NCI-H2081 (cell line): ENCODE measurements at regions not wholly inside any gene's neighbourhood (a gene's known extent, or its start where the extent isn't known, plus 50 kb on each side); places are given as distances from the start of the nearest gene placed in this dataset.

ENCODE experiments used
- DNase-seq, 2 experiments: peaks; one replicate each; lab custom pipeline; 2025; lab: John Stamatoyannopoulos, UW

DNA sequence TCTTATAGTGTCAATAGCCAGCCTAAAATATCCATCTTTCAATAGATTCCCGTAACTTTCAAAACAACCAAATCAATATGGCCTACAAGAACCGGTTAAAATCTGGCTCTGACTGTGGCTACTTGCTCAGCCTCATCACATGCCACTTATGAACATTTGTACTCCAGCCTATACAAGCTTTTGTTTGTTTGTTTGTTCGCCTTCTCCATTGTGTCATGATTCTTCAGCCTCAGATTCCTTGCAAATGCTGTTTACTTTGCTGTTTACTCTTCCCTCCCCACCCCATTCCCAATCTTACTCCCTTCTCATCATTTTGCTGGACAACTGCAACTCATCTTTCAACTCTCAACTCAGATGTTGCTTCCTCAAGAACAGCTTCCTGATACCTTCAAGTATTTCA is 161.2 kb downstream of the CAPZA3 start:
- DNase-seq = no peak

DNA sequence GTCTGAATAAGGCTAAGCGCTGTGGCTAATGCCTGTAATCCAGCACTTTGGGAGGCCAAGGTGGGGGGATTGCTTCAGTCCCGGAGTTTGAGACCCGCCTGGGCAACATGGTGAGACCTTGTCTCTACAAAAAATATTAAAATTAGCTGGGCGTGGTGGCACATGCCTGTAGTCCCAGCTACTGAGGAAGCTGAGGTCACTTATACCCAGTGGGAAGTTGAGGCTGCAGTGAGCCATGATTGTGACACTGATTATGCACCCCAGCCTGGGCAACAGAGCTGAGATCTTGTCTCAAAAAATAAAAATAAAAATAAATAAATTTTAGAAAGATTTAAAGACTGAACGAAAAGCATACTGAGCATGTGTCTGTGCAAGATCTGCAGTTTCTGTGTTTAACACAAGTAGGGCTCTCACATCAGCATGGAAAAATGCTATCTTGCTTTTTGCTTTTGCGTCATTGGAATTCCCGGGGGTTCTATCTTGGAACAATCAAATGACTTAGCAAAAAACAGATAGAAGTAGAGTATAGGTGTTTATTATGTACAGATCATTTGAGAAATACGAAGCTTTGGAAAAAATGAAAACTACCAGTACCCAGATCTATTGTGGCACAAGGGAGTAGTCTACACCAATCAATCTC is 161.9 kb downstream of the CAPZA3 start:
- no peak for DNase-seq

DNA sequence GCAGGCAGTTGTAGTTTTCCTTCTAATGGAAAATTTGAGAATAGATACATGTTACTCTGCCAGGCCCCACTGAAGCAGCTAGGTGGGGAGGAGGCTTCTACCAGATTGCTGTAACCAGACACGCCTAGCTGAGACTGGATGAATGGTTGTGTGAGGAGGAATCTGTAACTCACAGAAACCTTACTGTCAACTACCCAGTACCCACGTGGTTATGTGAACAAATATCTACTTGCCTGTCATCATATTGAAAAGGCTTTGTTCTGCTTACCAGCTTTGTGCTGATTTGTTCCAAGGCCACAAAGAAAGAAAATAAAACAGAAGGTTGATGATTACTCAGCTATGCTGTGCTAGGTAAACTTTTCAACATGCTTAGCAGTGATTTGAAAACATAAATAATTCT is 167.2 kb downstream of the CAPZA3 start:
- no peak for DNase-seq

DNA sequence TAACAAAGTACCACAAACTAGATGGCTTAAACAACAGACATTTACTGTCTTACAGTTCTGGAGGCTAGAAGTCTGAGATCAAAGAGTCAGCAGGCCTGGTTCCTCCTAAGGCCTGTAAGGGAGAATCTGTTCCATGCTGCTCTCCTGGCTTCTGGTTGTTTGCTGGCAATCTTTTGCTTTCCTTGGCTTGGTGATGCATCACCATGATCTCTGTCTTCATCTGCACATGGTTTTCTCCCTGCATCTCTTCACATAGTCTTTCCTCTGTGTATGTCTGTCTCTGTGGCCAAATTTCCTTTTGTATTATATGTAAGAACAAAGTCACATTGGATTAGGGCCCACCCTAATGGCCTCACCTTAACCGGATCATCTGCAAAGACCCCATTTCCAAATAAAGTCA is 168.5 kb downstream of the CAPZA3 start:
- DNase-seq = no peak

DNA sequence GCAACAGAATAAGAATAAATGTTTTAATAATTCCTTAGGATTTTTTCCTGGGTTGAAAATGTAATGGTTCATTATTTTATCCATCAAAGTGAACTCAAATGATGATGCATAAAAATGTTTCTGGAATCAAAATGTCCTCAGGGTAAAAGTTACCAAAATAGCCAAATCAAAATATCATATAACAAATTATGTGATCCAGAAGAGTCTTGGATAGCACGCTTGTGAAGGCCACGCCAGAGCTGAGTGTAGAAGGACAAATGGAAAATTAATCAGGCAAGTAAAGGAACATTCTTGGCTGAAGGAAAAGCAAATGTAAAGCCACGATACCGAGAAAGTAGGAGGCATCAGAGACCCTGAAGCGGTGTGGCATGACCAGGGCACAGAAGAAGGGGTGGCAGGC is 169.2 kb downstream of the CAPZA3 start:
- DNase-seq = no peak

DNA sequence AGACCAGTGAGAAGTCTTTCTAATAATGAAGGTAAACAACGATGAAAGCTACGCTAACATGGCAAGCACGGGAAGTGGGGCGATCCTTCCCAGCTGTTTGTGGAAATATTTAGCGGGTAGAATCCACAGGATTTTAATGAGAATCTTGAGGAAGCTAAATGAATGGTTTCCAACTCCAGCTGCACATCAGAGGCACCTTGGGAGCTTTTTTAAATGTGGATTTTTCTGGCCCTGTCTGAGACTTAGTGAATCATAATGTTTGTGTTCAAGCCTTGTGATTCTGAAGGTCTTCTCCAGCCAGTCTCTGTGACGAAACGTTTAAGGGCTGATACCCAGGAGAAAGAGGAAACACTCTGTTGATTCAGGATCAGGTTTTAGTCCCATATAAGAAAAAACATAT is 169.8 kb downstream of the CAPZA3 start:
- DNase-seq = no peak

DNA sequence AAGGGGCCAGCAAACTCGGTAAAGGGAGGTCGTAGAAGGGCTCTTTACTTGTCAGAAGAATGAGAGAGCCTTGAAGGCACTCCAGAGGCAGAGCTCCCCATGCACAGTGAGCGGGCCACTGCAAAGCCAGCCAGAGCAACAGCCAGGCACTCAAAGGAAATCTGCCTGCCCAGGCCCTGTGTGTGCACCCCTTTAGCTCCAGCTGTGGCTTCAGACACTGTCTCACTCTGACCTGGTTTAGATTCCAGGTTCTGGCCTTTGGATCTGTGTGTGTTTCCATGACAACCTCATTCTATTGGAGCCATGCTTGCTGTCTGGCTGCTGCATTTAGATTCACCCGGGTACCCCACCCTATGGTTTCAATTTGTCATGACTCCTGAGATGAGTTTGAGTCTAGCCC is 170.3 kb downstream of the CAPZA3 start:
- DNase-seq = no peak

DNA sequence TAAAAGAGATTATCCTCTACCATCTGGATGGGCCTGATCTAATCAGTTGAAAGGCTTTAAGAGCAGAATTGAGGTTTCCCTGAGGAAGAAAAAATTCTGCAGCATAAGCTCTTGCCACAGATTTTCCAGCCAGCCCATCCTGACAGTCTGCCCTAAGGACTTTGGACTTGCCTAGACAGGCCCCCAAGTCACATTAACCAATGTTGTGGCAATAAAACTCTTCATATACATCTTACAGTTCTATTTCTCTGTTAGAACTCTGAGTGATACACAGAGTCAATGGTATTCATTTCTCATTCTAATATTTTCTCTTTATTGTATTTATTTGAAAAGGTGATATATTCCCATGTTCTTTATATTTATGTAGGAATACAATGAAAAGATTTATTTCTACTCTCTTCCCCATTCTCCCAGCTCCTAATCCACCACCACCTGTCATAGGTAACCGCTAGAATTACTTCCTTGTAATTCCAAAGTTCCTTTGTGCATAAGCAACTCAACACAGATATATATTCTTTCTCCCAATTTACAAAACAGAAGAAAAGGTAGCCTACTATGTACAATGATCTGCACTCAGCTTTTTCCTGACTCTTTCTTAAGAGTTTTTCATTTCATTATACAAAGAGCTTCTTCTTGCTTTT is 182.1 kb downstream of the CAPZA3 start:
- DNase-seq = no peak

DNA sequence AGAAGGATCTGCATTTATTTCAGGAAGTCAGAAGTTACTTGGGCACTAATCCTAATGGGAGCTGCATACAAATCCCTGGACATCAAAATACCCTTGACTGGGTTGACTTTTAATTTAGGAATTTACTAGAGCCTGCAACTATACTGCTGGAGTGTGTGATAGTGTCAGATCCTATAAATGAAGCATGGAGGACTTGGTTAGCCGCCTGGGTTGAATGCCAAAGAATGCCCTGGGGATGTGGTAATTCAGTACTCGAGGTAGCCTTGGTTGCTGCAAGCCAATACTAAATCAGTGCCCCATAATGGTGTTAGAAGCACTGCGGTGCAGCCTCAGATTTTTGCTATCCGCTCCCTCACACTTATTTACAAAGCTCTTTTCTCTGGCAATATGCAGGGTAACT is 184.9 kb downstream of the CAPZA3 start:
- no peak for DNase-seq

DNA sequence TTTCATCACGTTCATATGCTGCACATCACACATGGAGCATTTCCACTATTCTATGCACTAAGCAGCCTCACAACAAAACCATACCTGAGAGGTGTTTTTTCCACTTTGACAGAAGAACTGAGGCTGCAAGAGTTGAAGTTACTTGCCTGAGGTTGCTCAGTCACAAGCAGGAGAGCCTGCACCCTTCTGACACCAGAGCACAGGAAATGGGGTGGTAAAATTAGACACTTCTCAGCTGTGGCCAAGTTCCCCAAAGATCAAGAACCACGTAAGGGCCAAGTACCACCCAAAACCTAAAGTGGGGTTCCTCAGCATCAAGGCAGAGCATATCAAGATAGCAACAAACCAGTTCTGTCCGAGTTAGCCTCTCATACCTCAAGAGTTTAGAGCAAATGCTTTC is 185.8 kb downstream of the CAPZA3 start:
- no peak for DNase-seq

DNA sequence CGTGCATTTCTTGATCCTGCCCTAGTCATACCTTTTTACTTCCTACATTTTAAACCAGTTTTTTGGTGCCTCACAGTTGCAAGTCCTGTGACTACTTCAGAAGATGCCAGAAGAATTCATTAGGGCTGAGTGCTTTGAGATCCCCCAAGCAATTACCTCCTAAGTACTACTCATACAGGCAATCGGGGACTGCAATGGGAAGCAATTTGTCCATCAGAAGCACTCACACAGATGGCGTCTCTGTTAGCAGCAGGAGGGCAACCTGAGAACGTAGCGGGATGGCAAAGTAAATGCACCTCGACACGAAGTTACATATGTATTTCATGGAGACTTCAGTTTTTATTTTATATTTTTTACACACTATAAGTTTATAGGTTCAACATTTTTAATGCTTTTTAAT is 188.3 kb downstream of the CAPZA3 start:
- DNase-seq = no peak

DNA sequence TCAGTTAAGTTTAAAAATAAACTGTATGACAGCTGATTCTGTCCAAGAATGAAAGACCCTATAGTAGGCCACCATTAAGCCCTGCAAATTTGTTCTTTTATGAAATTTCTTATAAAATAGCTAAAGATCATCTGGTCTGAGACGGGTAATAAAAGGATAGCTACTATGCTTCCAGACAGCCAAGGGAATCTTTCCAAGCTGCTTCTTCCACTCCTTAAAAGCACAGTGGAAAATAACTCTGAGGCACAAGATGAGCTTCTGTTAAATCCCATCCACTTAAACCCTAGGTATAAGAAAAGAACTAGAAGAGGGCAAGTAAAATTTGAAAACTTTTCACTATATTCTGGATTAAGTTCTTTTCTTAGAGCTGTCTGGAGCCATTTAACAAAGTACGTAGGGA is 194.3 kb downstream of the CAPZA3 start:
- no peak for DNase-seq

DNA sequence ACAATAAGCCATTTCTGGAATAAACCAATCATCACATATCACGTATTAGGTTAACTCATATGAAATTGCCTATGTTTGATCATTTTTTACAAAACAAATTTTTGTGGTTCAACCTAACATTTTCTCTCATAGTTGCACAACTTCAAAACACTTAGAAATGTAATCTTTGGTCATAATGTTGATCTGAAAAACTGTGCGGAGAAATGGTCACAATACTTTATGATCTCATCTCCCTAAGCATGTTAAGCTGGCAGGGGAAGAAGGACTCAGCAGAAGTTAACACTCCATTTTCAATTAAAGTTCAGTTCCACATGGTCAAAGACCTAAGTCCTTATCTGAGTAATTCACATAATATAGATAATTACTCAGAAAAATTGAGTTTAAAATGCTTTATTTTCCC is 194.8 kb downstream of the CAPZA3 start:
- DNase-seq = no peak

DNA sequence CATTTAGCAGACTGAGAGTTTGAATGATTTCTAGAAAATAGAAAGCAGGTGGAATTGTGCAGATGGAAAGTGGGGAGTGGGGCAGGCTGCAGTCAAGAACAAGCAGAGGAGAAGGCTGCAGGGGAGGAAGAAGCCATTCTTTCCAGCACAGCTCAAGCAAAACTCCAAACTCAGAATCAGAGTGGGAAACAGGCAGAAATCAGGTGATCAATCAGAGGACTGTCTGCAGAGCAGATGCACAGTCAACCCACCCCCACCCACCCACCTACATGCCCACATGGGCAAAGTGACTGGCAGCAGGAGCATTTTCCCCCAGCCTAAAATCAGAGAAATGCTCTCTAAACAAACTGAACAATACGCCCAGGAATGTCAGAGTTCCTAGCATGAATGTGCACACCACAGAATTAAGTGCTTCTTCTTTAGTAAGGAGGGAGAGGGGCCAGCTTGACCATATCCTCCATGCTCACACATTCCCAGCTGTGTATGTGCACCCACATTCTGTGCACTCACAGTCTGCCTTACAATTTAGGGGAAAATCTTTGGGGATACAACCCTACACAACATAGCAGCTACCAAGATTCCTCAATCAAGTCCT is 194.1 kb upstream of the PLEKHA5 start:
- DNase-seq = no peak

DNA sequence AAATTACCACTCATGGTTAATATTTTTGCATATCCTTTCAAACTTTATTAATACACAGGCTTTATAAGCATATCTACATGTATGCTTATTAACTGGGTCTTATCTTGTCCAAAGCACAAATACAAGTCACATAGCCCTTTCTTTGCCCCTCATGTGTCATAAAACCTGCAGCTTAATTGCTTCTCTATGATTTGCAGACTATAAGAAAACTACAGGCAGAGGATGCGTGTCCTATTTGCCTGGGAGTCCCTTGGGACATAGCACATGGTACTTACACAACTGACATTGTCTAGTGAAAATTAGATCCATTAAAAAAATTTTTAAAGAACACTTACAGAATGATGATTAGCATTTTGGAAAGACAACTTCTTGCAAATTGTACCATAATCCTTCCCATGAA is 190.5 kb upstream of the PLEKHA5 start:
- DNase-seq = no peak

DNA sequence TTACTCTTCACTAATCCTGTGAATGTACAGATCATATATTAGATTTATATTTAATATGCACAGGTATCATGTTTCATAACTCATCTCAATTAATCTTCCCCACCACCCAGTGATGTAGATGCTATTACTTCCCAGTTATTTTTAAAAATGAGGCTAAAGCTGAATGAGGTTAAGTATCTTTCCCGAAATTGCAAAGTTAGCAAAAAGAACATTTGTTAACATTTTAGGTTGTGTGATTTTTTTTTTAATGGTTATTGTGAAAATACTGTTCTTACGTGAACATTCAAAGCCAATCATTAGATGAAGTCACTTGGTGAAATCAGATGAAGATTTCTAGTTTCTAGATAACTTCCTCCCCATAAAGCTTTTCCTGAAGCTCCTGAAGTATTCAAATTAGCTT is 186.9 kb upstream of the PLEKHA5 start:
- no peak for DNase-seq

DNA sequence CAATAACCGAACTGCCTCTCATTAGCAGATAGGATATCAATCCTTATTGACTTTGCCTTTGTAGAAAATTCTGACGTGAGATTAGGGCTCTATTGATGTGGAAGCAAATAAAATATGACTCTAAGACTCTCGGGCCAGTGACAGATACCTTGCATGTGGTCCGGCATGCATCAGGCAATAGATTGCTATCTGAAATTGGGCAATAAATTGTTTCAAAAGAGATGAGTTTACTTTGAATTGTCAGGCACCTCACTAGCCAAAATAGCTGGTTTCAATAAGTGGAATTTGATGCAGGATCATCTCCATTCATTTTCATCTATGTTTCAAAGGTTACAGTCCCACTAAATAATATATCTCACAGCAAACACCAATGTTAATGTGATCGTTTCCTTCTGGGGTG is 186.3 kb upstream of the PLEKHA5 start:
- no peak for DNase-seq

DNA sequence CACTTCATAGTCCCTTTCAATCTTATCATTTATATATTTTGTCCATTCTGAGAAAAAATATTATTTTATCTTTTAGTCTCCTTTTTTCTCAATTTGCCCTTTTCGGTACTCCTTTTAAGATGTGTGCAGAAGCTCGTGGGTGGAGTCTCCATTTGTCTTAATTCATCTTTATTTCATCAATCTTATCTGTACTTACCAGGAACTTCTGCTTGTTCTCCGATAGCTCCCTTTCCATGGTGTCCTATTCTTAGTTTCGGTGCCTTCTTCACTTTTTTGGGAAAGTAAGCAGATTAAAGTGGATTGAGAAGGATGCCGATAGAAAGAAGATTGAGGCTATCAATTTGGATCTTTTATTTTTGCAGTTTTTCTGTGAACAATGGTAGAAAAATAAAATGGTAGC is 183.4 kb upstream of the PLEKHA5 start:
- DNase-seq = no peak

DNA sequence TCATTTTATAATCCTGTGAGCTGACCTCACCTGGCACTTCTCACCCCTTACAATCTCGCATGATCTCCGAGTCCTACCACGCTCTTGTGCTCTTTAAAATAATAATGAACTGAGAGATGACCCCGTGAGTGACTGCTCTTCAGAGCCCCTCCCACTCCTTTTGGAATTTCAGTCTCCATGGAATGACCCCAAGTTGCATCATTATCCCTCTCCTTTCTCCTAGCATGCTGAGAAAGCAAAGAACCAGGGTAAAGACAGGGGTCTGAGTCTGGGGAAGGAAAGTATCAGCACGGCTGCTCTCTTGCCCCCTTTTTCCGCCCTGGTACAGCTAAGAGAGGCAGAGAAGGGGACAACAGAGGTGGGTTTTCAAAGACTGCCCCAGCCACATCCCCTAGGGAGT is 178.3 kb upstream of the PLEKHA5 start:
- DNase-seq = no peak

DNA sequence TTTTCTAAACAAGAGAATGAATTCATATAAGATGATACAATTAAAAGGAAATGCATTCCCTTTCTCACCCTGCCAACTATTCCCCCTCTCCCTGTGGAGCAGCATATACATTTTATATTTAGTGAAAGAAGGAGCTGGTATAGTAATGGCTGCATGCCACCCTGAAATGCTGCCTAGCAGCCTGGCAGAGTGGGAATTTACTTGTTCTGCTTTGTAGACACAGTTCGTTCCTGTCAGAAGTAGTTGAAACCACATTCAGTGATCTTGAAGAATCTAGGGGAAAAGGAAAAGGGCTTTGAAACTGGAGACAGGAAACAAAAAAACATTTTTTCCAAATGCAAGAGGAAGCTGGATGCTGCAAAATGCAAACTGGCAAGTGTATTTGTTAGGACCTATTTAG is 176.0 kb upstream of the PLEKHA5 start:
- DNase-seq = no peak

DNA sequence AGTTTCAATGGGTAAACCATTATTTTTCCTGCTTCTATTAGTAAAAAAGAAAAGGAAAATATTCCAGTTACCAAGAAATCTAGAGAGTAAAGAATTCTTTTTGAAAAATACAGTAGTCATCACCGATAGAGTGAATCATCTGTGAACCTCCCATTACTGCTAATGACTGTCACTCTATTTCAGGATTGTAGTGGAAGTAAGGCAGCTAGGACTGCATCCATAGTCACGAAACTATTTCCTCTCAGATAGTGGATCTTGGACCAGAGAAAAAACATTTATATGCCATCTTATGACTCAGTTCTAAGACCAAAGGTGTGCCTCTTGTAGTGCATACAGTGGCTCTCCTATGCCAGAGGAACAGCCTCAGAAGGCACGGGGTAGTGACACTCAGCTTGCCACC is 173.9 kb upstream of the PLEKHA5 start:
- no peak for DNase-seq

DNA sequence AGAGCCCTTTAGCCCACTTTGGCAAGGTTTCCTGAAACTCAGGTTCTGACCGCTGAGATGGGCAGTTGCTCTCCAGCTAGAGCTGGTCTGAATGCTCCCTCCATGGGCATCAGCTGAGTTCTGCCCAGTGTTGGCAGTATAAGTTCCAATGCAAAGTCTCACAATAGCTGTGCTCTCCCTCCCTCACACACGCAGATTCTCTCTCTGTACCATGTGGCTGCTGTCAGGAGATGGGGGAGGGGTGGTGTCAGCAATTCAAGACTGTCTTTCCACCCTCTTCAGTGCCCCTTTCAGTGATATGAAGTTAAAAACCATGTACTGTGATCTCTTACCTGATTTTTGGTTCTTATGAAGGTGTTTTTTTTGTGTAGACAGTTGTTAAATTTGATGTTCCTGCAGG is 164.3 kb upstream of the PLEKHA5 start:
- DNase-seq = no peak

DNA sequence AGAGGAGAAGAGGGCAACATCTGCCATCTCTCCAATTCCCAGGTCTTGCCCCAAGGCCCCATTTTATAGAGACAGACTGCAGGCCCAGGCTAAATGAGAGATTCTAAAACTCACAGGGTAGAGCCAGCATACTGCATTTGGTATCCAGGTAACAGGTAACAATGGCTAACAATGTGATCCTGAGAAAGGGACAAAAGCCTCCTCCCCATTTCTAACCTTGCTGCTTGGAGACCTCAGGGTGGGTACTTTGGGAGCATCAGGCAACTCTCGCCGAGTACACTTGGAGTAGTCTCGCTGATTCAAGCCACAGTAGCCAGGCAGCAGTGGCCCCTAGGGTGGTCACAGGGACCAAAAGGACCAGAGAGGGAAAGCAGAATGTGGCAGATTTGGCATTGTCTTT is 162.6 kb upstream of the PLEKHA5 start:
- no peak for DNase-seq

DNA sequence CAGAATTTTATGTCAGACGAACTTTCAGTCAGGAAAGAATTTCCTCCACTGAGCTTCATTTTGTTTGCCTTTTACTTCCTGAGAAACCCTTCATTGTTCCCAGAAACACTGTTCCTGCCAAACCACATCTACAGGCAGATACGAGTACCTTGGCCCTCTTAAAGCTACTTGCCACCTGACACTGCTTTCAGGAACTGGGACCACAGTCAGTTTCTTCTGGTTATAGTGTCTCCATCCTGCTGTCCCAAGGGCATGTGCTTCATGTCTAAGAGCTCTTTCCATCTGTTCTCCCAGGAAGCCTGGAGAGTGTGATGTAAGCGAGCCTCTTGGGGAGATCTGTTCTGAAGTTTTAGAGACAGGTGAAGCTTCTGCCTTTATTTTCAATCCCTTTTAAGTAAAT is 161.7 kb upstream of the PLEKHA5 start:
- DNase-seq = no peak
